CD14-positive monocyte (primary cell): ENCODE measurements at regions not wholly inside any gene's neighbourhood (a gene's known extent, or its start where the extent isn't known, plus 50 kb on each side); places are given as distances from the start of the nearest gene placed in this dataset.

Experiments
- DNase-seq, 3 donors: peaks; one replicate each; pipeline ENCODE4 v3.0.0-alpha.2; 2011 to 2022
- H2AFZ ChIP-seq: 2 replicates; pipeline ENCODE4 v1.6.0; 2012; ENCODE audit warnings: mild to moderate bottlenecking, low read depth, low read length, inconsistent platforms; ENCODE audit not compliant: insufficient read depth, poor library complexity, severe bottlenecking
- H3K27ac ChIP-seq, 2 donors: 1 replicate in 1 of 2; 2 replicates in 1 of 2; pipeline ENCODE4 v1.5.1; 2012 to 2013; ENCODE audit warnings: low read length in 2 of 2, control low read depth in 1 of 2, inconsistent platforms in 1 of 2, low read depth in 1 of 2, mild to moderate bottlenecking in 1 of 2
- H3K27me3 ChIP-seq, 2 donors: one replicate each; pipeline versions ENCODE4 v1.6.0 to v1.6.1; 2011 to 2013; ENCODE audit warnings: low read length in 2 of 2; ENCODE audit not compliant: control insufficient read depth in 2 of 2, insufficient read depth in 2 of 2
- H3K36me3 ChIP-seq, 2 donors: replicated peaks in 1 of 2; 1 replicate in 1 of 2; 2 replicates in 1 of 2; pipeline versions ENCODE4 v1.5.1 to v1.6.1; 2012 to 2013; ENCODE audit warnings: low read length in 2 of 2, control low read depth in 1 of 2, inconsistent platforms in 1 of 2, mild to moderate bottlenecking in 1 of 2; ENCODE audit not compliant: insufficient read depth in 2 of 2, control insufficient read depth in 1 of 2
- H3K4me1 ChIP-seq, 2 donors: 1 replicate in 1 of 2; 2 replicates in 1 of 2; pipeline versions ENCODE4 v1.5.1 to v1.6.1; 2012 to 2013; ENCODE audit warnings: low read length in 2 of 2, control low read depth in 1 of 2, inconsistent platforms in 1 of 2, mild to moderate bottlenecking in 1 of 2, moderate library complexity in 1 of 2; ENCODE audit not compliant: insufficient read depth in 2 of 2, control insufficient read depth in 1 of 2
- H3K4me2 ChIP-seq: replicated peaks from 2 replicates; pipeline ENCODE3; 2012; ENCODE audit warnings: low read length, moderate library complexity, mild to moderate bottlenecking; ENCODE audit not compliant: poor library complexity, severe bottlenecking; ENCODE audit errors: extremely low read depth
- H3K4me3 ChIP-seq, 3 experiments: fragments of 200-600 bp in 1 of 3; sonication (generic) in 1 of 3; replicated peaks in 1 of 3; 1 replicate in 2 of 3; 2 replicates in 1 of 3; pipeline ENCODE4 v1.5.1; 2011 to 2013; ENCODE audit warnings: low read length in 3 of 3, mild to moderate bottlenecking in 3 of 3, control low read depth in 2 of 3, low read depth in 2 of 3, inconsistent platforms in 1 of 3, moderate library complexity in 1 of 3
- H3K79me2 ChIP-seq: 2 replicates; pipeline ENCODE4 v1.6.0; 2012; ENCODE audit warnings: mild to moderate bottlenecking, control low read depth, inconsistent platforms, low read length, moderate library complexity; ENCODE audit not compliant: insufficient read depth
- H3K9ac ChIP-seq: 2 replicates; pipeline ENCODE4 v1.6.0; 2017; ENCODE audit warnings: low read length, mild to moderate bottlenecking; ENCODE audit not compliant: insufficient read depth, poor library complexity, severe bottlenecking
- H3K9me3 ChIP-seq, 2 donors: replicated peaks in 1 of 2; 1 replicate in 1 of 2; 2 replicates in 1 of 2; pipeline versions ENCODE4 v1.5.1 to v1.6.1; 2012 to 2013; ENCODE audit warnings: low read length in 2 of 2, control low read depth in 1 of 2; ENCODE audit not compliant: control insufficient read depth in 1 of 2, insufficient read depth in 1 of 2
- H4K20me1 ChIP-seq: 2 replicates; pipeline ENCODE4 v1.6.0; 2012; ENCODE audit warnings: mild to moderate bottlenecking, low read length, control low read depth, moderate library complexity; ENCODE audit not compliant: insufficient read depth
- H3K27ac Mint-ChIP-seq, 7 donors: one replicate each; pipeline ENCODE4 v1.8.0; 2020; ENCODE audit warnings: mild to moderate bottlenecking in 7 of 7, mixed read lengths in 7 of 7, moderate library complexity in 6 of 7, inconsistent platforms in 2 of 7
- H3K27me3 Mint-ChIP-seq, 3 donors: one replicate each; pipeline ENCODE4 v1.8.0; 2021 to 2022; ENCODE audit warnings: low read depth in 3 of 3, mild to moderate bottlenecking in 3 of 3, mixed read lengths in 3 of 3, moderate library complexity in 3 of 3, inconsistent platforms in 1 of 3
- H3K36me3 Mint-ChIP-seq, 2 donors: one replicate each; pipeline ENCODE4 v1.8.0; 2020; ENCODE audit warnings: mixed read lengths in 2 of 2, inconsistent platforms in 1 of 2, mild to moderate bottlenecking in 1 of 2
- H3K4me1 Mint-ChIP-seq: one replicate; pipeline ENCODE4 v1.8.0; 2020; ENCODE audit warnings: mild to moderate bottlenecking, mixed read lengths
- H3K4me3 Mint-ChIP-seq, 2 donors: one replicate each; pipeline ENCODE4 v1.8.0; 2020; ENCODE audit warnings: mild to moderate bottlenecking in 2 of 2, mixed read lengths in 2 of 2, moderate library complexity in 1 of 2
- H3K9me3 Mint-ChIP-seq, 7 donors: one replicate each; pipeline ENCODE4 v1.8.0; 2020 to 2022; ENCODE audit warnings: mixed read lengths in 7 of 7, mild to moderate bottlenecking in 6 of 7, moderate library complexity in 6 of 7, inconsistent platforms in 2 of 7
- WGBS: methylation state at CpG from one replicate; pipeline ENCODE4 v1.1.5; 2013; ENCODE audit warnings: missing lambda C conversion rate; ENCODE audit not compliant: insufficient coverage; 5-methylcytosine and 5-hydroxymethylcytosine counted together
- intact Hi-C, 2 donors: fragments of 100-400 bp; cut with micrococcal nuclease; formaldehyde crosslinking; loops; one replicate each; pipeline versions ENCODE4 v1.15.0 to v1.15.1; 2023
- TF ChIP-seq, protein P1 (sequence below): fragments of 200-600 bp; IDR thresholded peaks from one replicate; pipeline ENCODE4 v1.8.0; 2022; ENCODE audit warnings: antibody characterized with exemption, mild to moderate bottlenecking

DNA sequence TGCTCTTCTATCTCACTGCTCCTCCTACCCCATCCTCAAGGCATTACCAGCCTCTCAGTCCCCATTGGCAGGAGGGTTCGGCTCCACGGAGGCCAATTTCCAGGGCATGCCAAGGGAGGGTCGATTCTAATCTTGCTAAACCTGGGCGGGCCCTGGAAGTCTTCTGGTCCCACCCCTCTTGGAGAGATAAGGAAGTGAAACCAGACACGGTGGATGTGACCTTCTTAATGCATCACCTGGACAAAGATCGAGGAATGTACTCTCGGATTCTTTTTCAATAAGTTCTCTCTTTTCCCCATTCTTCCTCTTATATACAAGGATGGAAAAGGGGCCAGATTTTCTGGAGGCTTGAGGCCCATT lies 112.2 kb upstream of the ARMC2 start:
- H3K27me3 Mint-ChIP-seq = peaks cover 2 to 7% (median 3%) of the 10 kb centered on the region in 3 donors
- peak overlapping the region in 1 of 7 donors; percentile 7 for H3K27ac Mint-ChIP-seq
- TF ChIP-seq, protein P1, sequence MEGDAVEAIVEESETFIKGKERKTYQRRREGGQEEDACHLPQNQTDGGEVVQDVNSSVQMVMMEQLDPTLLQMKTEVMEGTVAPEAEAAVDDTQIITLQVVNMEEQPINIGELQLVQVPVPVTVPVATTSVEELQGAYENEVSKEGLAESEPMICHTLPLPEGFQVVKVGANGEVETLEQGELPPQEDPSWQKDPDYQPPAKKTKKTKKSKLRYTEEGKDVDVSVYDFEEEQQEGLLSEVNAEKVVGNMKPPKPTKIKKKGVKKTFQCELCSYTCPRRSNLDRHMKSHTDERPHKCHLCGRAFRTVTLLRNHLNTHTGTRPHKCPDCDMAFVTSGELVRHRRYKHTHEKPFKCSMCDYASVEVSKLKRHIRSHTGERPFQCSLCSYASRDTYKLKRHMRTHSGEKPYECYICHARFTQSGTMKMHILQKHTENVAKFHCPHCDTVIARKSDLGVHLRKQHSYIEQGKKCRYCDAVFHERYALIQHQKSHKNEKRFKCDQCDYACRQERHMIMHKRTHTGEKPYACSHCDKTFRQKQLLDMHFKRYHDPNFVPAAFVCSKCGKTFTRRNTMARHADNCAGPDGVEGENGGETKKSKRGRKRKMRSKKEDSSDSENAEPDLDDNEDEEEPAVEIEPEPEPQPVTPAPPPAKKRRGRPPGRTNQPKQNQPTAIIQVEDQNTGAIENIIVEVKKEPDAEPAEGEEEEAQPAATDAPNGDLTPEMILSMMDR = no peak
- Histone ChIP-seq H3K79me2 (no peaks in the 10 kb centered on the region), H3K9ac (no peak overlapping the region), H3K36me3 (no peaks in the 10 kb centered on the region), H3K27ac (no peak overlapping the region), H3K4me1 (peaks cover 9 to 26% of the 10 kb centered on the region in 2 donors), H3K4me3 (no peak overlapping the region), H4K20me1 (no peaks in the 10 kb centered on the region), H3K4me2 (no peak overlapping the region), H3K9me3 (no peaks in the 10 kb centered on the region), H2AFZ (no peak overlapping the region), H3K27me3 (no peaks in the 10 kb centered on the region)
- H3K4me1 Mint-ChIP-seq = peaks cover 16% of the 10 kb centered on the region
- H3K9me3 Mint-ChIP-seq = peaks cover 0 to 5% (median 0%) of the 10 kb centered on the region in 7 donors
- intact Hi-C loops = loop anchor here in 1 of 2 donors (5.0 kb wide), 1 partner anchor 46 kb away; no protein-coding TSS in a partner anchor
- WGBS = no CpG with 5 or more reads among the region's 7 CpGs
- no peaks in the 10 kb centered on the region for H3K36me3 Mint-ChIP-seq
- no peak for DNase-seq
- H3K4me3 Mint-ChIP-seq = no peak overlapping the region

DNA sequence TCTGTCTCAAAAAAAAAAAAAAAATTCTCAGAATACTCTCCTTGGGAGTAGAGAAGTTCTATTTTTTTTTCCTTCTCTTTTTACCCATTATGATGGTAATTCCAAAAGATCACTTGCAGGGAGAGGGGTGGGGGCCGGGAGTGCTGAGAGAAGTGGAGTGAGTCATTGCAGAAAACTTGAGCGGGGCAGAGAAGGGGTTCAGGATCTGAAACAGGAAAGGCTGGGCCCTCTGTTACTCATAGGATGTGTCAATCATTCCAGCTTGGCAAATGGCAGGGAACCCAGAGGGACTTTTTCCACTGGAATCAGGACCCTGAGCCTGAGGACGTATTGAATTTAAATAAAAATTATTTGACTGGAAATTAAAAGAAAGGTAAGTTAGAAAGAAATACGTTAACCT lies 111.4 kb upstream of the ARMC2 start:
- peak; percentile 32 to 87 (median 56) for DNase-seq
- Histone ChIP-seq H3K27ac (no peak overlapping the region), H3K27me3 (no peaks in the 10 kb centered on the region), H3K4me3 (no peak overlapping the region), H3K4me1 (peaks cover 17 to 33% of the 10 kb centered on the region in 2 donors), H3K79me2 (no peaks in the 10 kb centered on the region), H2AFZ (no peak overlapping the region), H4K20me1 (no peaks in the 10 kb centered on the region), H3K4me2 (no peak overlapping the region), H3K9ac (no peak overlapping the region), H3K9me3 (no peaks in the 10 kb centered on the region), H3K36me3 (no peaks in the 10 kb centered on the region)
- Mint-ChIP-seq H3K9me3 (peaks cover 0 to 5% (median 0%) of the 10 kb centered on the region in 7 donors), H3K27me3 (peaks cover 1 to 4% (median 3%) of the 10 kb centered on the region in 3 donors), H3K27ac (peak overlapping the region in 3 of 7 donors; percentile 41 to 78 (median 57)), H3K4me1 (peaks cover 24% of the 10 kb centered on the region), H3K36me3 (no peaks in the 10 kb centered on the region), H3K4me3 (no peak overlapping the region)
- 22% methylated on average over 3 of the region's 4 CpGs for WGBS
- TF ChIP-seq, protein P1 = no peak
- intact Hi-C loops = loop anchor here in 1 of 2 donors (5.0 kb wide), 1 partner anchor 45 kb away; no protein-coding TSS in a partner anchor
